OCI-LY7 (cell line): ENCODE measurements at regions not wholly inside any gene's neighbourhood (a gene's known extent, or its start where the extent isn't known, plus 50 kb on each side); places are given as distances from the start of the nearest gene placed in this dataset.

Source experiments
- CTCF ChIP-seq: fragments of 200-600 bp; sonication (generic); conservative IDR thresholded peaks from 2 replicates; pipeline ENCODE4 v1.5.1; 2014; ENCODE audit warnings: mild to moderate bottlenecking, antibody characterized with exemption, low read length, moderate library complexity, mixed read lengths
- EZH2phosphoT487 ChIP-seq: fragments of 200-600 bp; sonication (generic); IDR thresholded peaks from 2 replicates; pipeline ENCODE4 v1.6.1; 2018; ENCODE audit warnings: low read depth, borderline replicate concordance, mild to moderate bottlenecking, mixed run types, antibody characterized with exemption, low read length, moderate library complexity, mixed read lengths

- TF ChIP-seq EZH2phosphoT487: no peak
- no peak for TF ChIP-seq CTCF
These were observed 360.9 kb upstream of the ZC3H15 start for GRCh38 chr2:186125156-186125555.
